Naive thymus-derived CD8-positive, alpha-beta T cell (primary cell): ENCODE measurements at regions not wholly inside any gene's neighbourhood (a gene's known extent, or its start where the extent isn't known, plus 50 kb on each side); places are given as distances from the start of the nearest gene placed in this dataset.
"Not testable (repeated sequence)": the region's sequence is repeated elsewhere in the genome, so short reads cannot be mapped to it uniquely, and the experiment has no call there.

Source experiments
- ATAC-seq, 2 donors: fragments of 150-1000 bp; cut with Tn5 transposase in 1 of 2; sonication (Bioruptor Pico), chemical (Tn5 transposase) in 1 of 2; 1 replicate in 1 of 2; 2 replicates in 1 of 2; pipeline ENCODE4 v1.10.0; 2021; ENCODE audit warnings: mild to moderate bottlenecking in 2 of 2, moderate library complexity in 2 of 2
- POLR2A ChIA-PET: fragments of 350-600 bp; sonication (Branson Sonifier 250); formaldehyde crosslinking; loops from one replicate; lab custom pipeline; 2021; ENCODE audit warnings: antibody characterized with exemption; lab: Charles Lee
- DNase-seq, 10 donors: peaks; one replicate each; pipeline versions ENCODE4 v3.0.0 to v3.0.0-alpha.2; 2020 to 2022
- H3K27ac Mint-ChIP-seq, 10 donors: one replicate each; pipeline ENCODE4 v1.8.0; 2020 to 2022; ENCODE audit warnings: mild to moderate bottlenecking in 10 of 10, mixed read lengths in 10 of 10, moderate library complexity in 4 of 10, inconsistent platforms in 1 of 10
- H3K27me3 Mint-ChIP-seq, 5 donors: one replicate each; pipeline ENCODE4 v1.8.0; 2021 to 2022; ENCODE audit warnings: mixed read lengths in 5 of 5
- H3K36me3 Mint-ChIP-seq, 3 donors: one replicate each; pipeline ENCODE4 v1.8.0; 2020 to 2022; ENCODE audit warnings: mixed read lengths in 3 of 3, mild to moderate bottlenecking in 2 of 3, inconsistent platforms in 1 of 3
- H3K4me1 Mint-ChIP-seq, 4 donors: one replicate each; pipeline ENCODE4 v1.8.0; 2021 to 2022; ENCODE audit warnings: mixed read lengths in 4 of 4
- H3K4me3 Mint-ChIP-seq, 10 donors: one replicate each; pipeline ENCODE4 v1.8.0; 2020 to 2022; ENCODE audit warnings: mild to moderate bottlenecking in 10 of 10, mixed read lengths in 10 of 10, moderate library complexity in 6 of 10, inconsistent platforms in 1 of 10
- H3K9me3 Mint-ChIP-seq, 9 donors: one replicate each; pipeline ENCODE4 v1.8.0; 2020 to 2022; ENCODE audit warnings: mixed read lengths in 9 of 9, mild to moderate bottlenecking in 3 of 9, inconsistent platforms in 1 of 9, moderate library complexity in 1 of 9

DNA sequence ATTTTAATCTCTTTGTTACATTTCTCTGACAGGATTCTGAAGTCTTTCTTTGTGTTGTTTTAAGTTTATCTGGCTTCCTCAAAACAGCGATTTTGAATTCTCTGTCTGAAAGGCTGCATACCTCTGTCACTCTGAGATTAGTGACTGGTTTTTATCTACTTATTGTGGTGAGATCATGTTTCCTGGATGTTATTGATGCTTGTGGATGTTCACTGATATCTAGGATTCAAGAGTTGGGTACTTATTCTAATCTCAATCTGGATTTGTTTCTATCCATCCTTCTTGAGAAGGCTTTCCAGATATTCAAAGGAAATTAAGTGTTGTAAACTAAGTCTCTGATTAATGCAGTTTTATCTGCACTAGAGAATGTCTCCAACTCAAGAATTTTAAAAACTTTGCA lies 1076.1 kb upstream of the ADGRB3 start:
- Mint-ChIP-seq H3K36me3 (peaks cover 0 to 11% (median 0%) of the 10 kb centered on the region in 3 donors), H3K27ac (no peak overlapping the region), H3K27me3 (no peaks in the 10 kb centered on the region), H3K4me1 (no peaks in the 10 kb centered on the region), H3K9me3 (peaks cover 5 to 44% (median 18%) of the 10 kb centered on the region in 9 donors), H3K4me3 (no peak overlapping the region)
- DNase-seq = no peak
- no peak for ATAC-seq
- POLR2A ChIA-PET = no interaction called here

DNA sequence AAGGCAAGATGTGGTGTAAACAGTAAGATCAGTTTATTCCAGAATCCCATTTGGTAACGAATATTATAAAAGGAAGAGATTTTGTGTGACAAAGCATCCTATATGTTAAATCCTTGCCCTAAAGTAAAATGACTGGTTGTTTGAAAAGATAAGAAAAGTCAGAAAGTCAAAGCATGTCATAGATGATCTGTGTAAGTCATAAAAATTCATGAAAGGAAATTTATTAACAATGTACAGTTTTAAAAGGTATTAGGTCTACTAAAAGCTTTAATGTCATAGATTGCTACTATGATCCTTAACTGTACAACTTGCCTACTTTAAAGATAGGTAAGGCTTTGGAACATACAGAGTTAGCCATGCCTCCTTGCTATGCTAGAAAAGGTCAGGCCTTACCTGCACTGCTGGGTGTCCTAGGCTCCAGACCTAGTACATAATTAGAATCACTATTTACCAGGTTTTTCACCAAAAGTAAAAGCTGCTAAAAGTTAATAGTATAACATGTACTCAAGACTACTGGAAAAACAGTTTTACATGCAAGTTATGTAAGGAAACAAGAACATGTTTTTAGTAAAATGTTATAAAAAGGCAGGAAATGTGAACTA lies 1090.1 kb upstream of the ADGRB3 start:
- H3K4me1 Mint-ChIP-seq = no peaks in the 10 kb centered on the region
- POLR2A ChIA-PET = no interaction called here
- ATAC-seq (no peak), DNase-seq (no peak)
- no peaks in the 10 kb centered on the region for H3K27me3 Mint-ChIP-seq
- H3K27ac Mint-ChIP-seq = no peak overlapping the region
- H3K36me3 Mint-ChIP-seq = no peaks in the 10 kb centered on the region
- no peak overlapping the region for H3K4me3 Mint-ChIP-seq
- peaks cover 8 to 52% (median 17%) of the 10 kb centered on the region in 9 donors for H3K9me3 Mint-ChIP-seq

DNA sequence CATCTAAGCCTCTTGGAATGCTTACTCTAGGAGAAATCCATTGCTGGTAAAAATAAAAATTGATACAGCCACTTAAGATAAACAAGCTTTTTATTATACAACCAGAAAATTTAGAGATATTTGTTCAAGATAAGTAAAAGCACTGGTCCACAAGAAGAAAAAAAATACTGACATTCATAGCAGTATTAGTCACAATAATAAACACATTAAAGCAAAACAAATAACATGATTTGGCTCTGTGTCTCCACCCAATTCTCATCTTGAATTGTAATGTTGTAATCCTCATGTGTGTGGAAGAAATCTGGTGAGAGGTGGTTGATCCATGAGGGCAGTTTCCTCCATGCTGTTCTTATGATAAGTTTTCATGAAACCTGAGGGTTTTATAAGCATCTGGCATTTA lies 1093.5 kb upstream of the ADGRB3 start:
- POLR2A ChIA-PET = no interaction called here
- H3K9me3 Mint-ChIP-seq = peaks cover 8 to 42% (median 18%) of the 10 kb centered on the region in 9 donors
- H3K4me1 Mint-ChIP-seq = no peaks in the 10 kb centered on the region
- H3K27me3 Mint-ChIP-seq = peaks cover 0 to 1% (median 0%) of the 10 kb centered on the region in 5 donors
- H3K27ac Mint-ChIP-seq = no peak overlapping the region
- no peak for DNase-seq
- no peak overlapping the region for H3K4me3 Mint-ChIP-seq
- no peaks in the 10 kb centered on the region for H3K36me3 Mint-ChIP-seq
- ATAC-seq = no peak

DNA sequence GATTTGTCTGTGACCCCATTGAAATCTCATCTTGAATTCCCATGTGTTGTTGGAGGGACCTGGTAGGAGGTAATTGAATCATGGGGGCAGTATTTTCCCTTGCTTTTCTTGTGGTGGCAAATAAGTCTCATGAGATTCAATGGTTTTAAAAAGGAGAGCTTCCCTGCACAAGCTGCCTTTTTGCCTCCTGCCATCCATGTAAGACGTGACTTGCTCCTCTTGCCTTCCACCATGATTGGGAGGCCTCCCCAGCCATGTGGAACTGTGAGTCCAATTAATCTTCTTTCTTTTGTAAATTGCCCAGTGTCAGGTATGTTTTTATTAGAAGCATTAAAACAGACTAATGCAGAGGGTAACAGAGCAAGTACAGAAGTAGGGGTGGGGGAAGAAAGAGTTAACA lies 1097.0 kb upstream of the ADGRB3 start:
- peaks cover 0 to 1% (median 0%) of the 10 kb centered on the region in 5 donors for H3K27me3 Mint-ChIP-seq
- ATAC-seq (no peak), DNase-seq (no peak)
- H3K27ac Mint-ChIP-seq = no peak overlapping the region
- H3K36me3 Mint-ChIP-seq = no peaks in the 10 kb centered on the region
- H3K9me3 Mint-ChIP-seq = peaks cover 3 to 43% (median 13%) of the 10 kb centered on the region in 9 donors
- no peaks in the 10 kb centered on the region for H3K4me1 Mint-ChIP-seq
- POLR2A ChIA-PET = no interaction called here
- no peak overlapping the region for H3K4me3 Mint-ChIP-seq

DNA sequence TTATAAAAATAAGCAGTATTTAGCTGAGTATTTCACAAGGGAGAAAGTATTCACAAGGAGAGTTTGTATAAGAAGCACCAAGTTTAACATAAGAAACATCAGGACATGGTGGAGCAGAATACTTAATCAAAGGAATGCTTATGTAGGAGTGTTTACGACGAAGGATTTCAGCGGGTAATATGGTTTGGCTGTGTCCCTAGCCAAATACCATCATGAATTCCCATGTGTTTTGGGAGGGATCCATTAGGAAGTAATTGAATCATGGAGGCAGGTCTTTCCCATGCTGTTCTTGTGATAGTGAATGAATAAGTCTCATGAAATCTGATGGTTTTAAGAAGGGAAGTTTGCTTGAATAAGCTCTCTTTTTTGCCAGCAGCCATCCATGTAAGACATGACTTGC lies 1099.1 kb upstream of the ADGRB3 start:
- H3K4me3 Mint-ChIP-seq = no peak overlapping the region
- H3K36me3 Mint-ChIP-seq = no peaks in the 10 kb centered on the region
- DNase-seq (no peak), ATAC-seq (no peak)
- POLR2A ChIA-PET = no interaction called here
- no peaks in the 10 kb centered on the region for H3K4me1 Mint-ChIP-seq
- peaks cover 0 to 1% (median 0%) of the 10 kb centered on the region in 5 donors for H3K27me3 Mint-ChIP-seq
- H3K9me3 Mint-ChIP-seq = peaks cover 0 to 36% (median 11%) of the 10 kb centered on the region in 9 donors
- H3K27ac Mint-ChIP-seq = no peak overlapping the region

DNA sequence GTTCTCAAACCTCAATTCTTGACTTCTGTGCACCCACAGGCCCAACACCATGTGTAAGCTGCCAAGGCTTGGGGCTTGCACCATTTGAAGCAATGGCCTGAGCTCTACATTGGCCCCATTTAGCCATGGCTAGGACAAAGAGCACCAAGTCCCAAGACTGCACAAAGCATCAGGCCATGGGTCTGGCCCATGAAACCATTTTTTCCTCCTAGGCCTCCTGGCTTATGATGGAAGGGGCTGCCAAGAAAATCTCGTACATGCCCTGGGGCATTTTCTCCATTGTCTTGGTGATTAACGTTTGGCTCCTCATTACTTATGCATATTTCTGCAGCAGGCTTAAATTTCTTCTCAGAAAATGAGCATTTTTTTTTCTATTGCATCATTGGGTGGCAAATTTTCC lies 1128.7 kb upstream of the ADGRB3 start:
- no peaks in the 10 kb centered on the region for H3K4me1 Mint-ChIP-seq

DNA sequence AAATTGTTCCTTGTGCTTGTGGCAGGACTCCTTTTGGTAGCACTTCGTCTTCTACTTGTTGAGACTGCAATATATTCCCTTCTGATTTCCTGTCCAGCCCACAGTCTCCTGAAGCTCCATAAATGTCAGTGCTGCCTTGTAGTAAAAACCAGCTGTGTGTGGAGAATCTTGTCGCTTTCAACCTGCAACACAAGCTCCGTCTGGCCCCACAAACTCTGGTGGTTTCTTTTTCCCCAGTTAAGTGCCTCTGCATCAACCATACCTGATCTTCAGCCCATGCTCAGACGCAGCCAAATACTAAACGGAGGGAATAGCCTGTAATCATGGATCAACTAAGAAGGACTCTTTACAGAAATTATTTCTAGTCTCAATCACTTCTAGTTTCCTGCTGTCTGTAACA lies 1133.3 kb upstream of the ADGRB3 start:
- POLR2A ChIA-PET = no interaction called here
- Mint-ChIP-seq H3K4me1 (no peaks in the 10 kb centered on the region), H3K27me3 (no peaks in the 10 kb centered on the region), H3K27ac (no peak overlapping the region), H3K9me3 (peaks cover 0 to 15% (median 4%) of the 10 kb centered on the region in 9 donors), H3K4me3 (no peak overlapping the region), H3K36me3 (no peaks in the 10 kb centered on the region)
- ATAC-seq (no peak), DNase-seq (no peak)

More for the DNA sequence above, 1128.7 kb upstream of the ADGRB3 start:
- Mint-ChIP-seq H3K27ac (no peak overlapping the region), H3K4me3 (no peak overlapping the region), H3K9me3 (peaks cover 0 to 26% (median 8%) of the 10 kb centered on the region in 9 donors), H3K27me3 (no peaks in the 10 kb centered on the region), H3K36me3 (no peaks in the 10 kb centered on the region)
- no peak for DNase-seq
- ATAC-seq = no peak
- POLR2A ChIA-PET = no interaction called here

DNA sequence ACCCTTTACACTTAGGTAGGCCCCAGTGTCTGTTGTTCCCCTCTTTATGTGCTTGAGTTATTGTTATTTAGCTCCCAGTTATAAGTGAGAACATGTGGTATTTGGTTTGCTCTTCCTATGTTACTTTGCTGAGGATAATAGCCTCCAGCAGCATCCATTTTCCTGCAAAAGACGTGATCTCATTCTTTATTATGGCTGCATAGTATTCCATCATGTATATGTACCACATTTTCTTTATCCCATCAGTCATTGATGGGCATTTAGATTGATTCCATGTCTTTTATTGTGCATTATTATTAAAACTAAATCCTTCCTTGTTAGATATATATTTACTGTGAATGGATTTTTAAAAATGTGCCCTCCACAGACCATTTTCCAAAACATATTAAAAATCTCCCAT lies 1137.3 kb upstream of the ADGRB3 start:
- POLR2A ChIA-PET = no interaction called here
- H3K4me1 Mint-ChIP-seq = no peaks in the 10 kb centered on the region
- no peak overlapping the region for H3K4me3 Mint-ChIP-seq
- DNase-seq (no peak), ATAC-seq (no peak)
- H3K27me3 Mint-ChIP-seq = no peaks in the 10 kb centered on the region
- H3K27ac Mint-ChIP-seq = no peak overlapping the region
- peaks cover 0 to 26% (median 5%) of the 10 kb centered on the region in 9 donors for H3K9me3 Mint-ChIP-seq
- no peaks in the 10 kb centered on the region for H3K36me3 Mint-ChIP-seq

DNA sequence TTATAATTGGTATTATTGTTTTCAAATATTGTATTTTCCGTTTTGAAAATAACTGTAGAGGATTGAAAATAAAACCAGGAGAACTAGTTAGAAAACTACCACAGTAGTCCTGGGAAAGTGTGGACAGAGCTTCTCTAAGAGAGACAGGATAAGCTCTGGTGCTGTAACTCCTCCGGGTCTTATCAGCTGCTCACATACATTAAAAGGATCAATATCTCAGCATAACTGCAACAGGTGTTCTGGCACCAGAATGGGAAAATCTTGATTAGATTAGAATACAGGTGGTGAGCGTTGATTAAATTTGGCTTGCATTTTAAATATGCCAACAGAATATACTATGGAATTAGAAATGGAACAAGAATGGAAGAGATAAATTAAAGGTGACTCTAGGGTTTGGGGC lies 1138.9 kb upstream of the ADGRB3 start:
- no peak for ATAC-seq
- Mint-ChIP-seq H3K4me1 (no peaks in the 10 kb centered on the region), H3K9me3 (peaks cover 0 to 26% (median 5%) of the 10 kb centered on the region in 9 donors), H3K27ac (no peak overlapping the region), H3K36me3 (no peaks in the 10 kb centered on the region), H3K4me3 (no peak overlapping the region), H3K27me3 (no peaks in the 10 kb centered on the region)
- no peak for DNase-seq
- POLR2A ChIA-PET = no interaction called here

DNA sequence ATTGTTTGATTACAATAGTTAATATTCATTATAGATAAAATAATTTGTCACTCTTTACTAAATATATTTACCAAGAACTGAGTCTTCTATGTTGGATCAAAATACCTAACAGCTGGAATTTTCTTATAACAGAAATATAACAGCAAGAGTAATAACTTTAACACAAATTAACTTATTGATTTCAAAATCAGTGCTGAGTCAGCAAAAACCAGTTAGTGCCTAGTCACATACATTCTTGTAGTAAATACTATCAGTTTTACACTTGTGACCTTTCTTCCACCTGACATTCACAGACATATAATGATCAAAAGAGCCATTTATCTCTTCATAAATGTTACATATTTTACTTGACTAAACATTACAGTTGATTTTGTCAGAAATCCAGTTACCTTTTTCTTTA lies 1141.4 kb upstream of the ADGRB3 start:
- no peaks in the 10 kb centered on the region for H3K4me1 Mint-ChIP-seq
- no peak overlapping the region for H3K4me3 Mint-ChIP-seq
- ATAC-seq = no peak
- POLR2A ChIA-PET = no interaction called here
- H3K36me3 Mint-ChIP-seq = no peaks in the 10 kb centered on the region
- no peak for DNase-seq
- peaks cover under 1 to 34% (median 14%) of the 10 kb centered on the region in 9 donors for H3K9me3 Mint-ChIP-seq
- H3K27me3 Mint-ChIP-seq = no peaks in the 10 kb centered on the region
- H3K27ac Mint-ChIP-seq = no peak overlapping the region

DNA sequence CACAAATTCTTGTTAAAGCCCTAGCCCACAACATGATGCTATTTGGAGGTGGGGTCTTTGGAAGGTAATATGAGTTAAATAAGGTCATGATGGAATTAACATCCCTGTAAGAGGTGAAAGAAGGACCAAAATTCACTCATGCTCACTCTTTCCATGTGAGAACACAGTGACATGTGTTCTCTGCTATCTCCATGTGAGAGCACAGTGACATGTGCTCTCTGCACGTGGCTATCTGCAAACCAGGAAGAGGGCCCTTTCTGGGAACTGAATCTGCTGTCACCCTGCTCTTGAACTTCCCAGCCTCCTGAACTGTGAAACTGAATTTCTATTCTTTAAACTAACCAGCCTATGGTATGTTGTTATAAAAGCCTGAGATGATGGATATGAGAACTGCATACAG lies 1159.4 kb upstream of the ADGRB3 start:
- H3K9me3 Mint-ChIP-seq = peaks cover 0 to 30% (median 7%) of the 10 kb centered on the region in 9 donors
- no peaks in the 10 kb centered on the region for H3K4me1 Mint-ChIP-seq
- ATAC-seq = no peak
- H3K27ac Mint-ChIP-seq = no peak overlapping the region
- no peak overlapping the region for H3K4me3 Mint-ChIP-seq
- no peaks in the 10 kb centered on the region for H3K36me3 Mint-ChIP-seq
- POLR2A ChIA-PET = no interaction called here
- no peaks in the 10 kb centered on the region for H3K27me3 Mint-ChIP-seq
- DNase-seq = no peak

DNA sequence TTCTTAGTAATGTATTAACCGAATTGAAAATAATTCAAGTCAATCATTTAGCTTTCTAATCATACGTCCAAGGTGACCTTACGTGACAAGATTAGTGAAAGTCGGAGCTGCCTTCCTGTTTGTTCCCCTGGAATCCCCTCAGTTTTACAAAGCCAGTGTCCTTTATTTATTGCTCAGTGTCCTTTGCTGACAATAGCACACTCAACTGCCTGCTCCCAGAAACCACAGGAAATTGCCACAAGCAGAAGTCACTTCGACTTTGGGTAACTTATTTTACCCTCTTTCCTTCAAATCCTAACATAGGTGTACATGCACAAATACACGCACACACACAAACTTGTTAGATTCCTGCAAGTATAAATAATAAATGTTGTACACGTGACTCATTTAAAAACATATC lies 1167.7 kb upstream of the ADGRB3 start:
- Mint-ChIP-seq H3K27ac (no peak overlapping the region), H3K36me3 (no peaks in the 10 kb centered on the region), H3K9me3 (peaks cover 5 to 20% (median 7%) of the 10 kb centered on the region in 9 donors), H3K4me3 (no peak overlapping the region), H3K27me3 (no peaks in the 10 kb centered on the region), H3K4me1 (no peaks in the 10 kb centered on the region)
- DNase-seq (no peak), ATAC-seq (no peak)
- POLR2A ChIA-PET = no interaction called here

DNA sequence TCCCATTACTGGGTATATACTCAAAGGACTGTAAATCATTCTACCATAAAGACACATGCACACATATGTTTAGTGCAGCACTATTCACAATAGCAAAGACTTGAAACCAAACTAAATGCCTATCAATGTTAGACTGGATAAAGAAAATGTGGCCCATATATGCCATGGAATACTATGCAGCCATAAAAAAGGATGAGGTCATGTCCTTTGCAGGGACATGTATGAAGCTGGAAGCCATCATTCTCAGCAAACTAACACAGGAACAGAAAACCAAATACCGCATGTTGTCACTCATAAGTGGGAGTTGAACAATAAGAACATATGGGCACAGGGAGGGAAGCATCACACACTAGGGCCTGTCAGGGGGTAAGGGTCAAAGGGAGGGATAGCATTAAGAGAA lies 1172.4 kb upstream of the ADGRB3 start:
- peaks cover 14 to 42% (median 18%) of the 10 kb centered on the region in 9 donors for H3K9me3 Mint-ChIP-seq
- POLR2A ChIA-PET, H3K27ac Mint-ChIP-seq: not testable (repeated sequence)

DNA sequence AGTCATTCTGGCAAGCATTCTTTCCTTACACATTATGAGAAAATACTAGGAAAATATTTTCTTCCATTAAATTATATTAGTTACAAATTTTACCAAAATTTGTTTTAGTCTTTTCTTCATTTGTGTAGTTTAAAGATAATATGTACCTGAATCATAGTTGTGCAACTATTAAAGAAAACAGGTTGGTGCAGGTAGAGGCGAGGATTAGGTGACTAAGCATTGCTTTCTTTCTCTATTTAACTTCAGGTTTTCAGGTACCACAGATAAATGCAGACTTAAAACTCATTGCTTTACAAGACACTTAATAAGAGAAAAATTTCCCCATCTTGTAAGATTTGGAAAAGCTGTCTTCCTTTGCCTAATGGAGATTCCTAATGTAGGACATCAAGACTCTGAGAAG lies 1175.5 kb upstream of the ADGRB3 start:
- no peak for ATAC-seq
- Mint-ChIP-seq H3K36me3 (peaks cover 0 to 16% (median 3%) of the 10 kb centered on the region in 3 donors), H3K9me3 (peaks cover 21 to 42% (median 25%) of the 10 kb centered on the region in 9 donors), H3K4me1 (no peaks in the 10 kb centered on the region), H3K27ac (no peak overlapping the region), H3K27me3 (no peaks in the 10 kb centered on the region), H3K4me3 (no peak overlapping the region)
- POLR2A ChIA-PET = no interaction called here
- no peak for DNase-seq

More for the DNA sequence above, 1172.4 kb upstream of the ADGRB3 start:
- H3K27me3 Mint-ChIP-seq, DNase-seq, ATAC-seq, H3K4me1 Mint-ChIP-seq, H3K4me3 Mint-ChIP-seq: not testable (repeated sequence)
- peaks cover 0 to 14% (median 3%) of the 10 kb centered on the region in 3 donors for H3K36me3 Mint-ChIP-seq
